GM12873 (cell line): ENCODE measurements at regions not wholly inside any gene's neighbourhood (a gene's known extent, or its start where the extent isn't known, plus 50 kb on each side); places are given as distances from the start of the nearest gene placed in this dataset.

Experiments
- TF ChIP-seq, protein P1 (sequence below): IDR thresholded peaks from 2 replicates; pipeline ENCODE4 v1.5.1; 2012; ENCODE audit warnings: low read depth, mild to moderate bottlenecking, moderate library complexity, low read length, control low read depth; ENCODE audit not compliant: insufficient read depth; ENCODE audit errors: missing control alignments

DNA sequence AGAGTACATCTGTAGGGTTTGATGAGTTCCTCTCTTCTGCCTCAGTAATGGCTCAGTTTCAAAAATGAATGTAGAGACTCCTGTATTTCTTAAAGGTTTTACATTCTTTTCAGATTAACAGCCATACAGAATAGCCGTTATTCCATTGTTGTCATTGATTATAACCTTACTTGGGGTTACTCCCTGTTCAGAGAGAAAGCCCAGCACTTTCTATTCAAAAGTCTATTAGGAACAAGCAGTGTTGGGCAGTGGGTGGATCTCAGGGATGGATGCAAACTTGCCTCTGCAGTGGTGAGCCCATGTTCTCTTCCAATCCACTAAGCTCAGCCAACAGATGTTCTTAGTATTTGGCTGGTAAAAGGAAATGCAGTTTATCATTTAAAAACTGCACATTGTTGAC lies 342.6 kb upstream of the E2F7 start:
- TF ChIP-seq, protein P1, sequence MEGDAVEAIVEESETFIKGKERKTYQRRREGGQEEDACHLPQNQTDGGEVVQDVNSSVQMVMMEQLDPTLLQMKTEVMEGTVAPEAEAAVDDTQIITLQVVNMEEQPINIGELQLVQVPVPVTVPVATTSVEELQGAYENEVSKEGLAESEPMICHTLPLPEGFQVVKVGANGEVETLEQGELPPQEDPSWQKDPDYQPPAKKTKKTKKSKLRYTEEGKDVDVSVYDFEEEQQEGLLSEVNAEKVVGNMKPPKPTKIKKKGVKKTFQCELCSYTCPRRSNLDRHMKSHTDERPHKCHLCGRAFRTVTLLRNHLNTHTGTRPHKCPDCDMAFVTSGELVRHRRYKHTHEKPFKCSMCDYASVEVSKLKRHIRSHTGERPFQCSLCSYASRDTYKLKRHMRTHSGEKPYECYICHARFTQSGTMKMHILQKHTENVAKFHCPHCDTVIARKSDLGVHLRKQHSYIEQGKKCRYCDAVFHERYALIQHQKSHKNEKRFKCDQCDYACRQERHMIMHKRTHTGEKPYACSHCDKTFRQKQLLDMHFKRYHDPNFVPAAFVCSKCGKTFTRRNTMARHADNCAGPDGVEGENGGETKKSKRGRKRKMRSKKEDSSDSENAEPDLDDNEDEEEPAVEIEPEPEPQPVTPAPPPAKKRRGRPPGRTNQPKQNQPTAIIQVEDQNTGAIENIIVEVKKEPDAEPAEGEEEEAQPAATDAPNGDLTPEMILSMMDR = no peak

- TF ChIP-seq, protein P1 = no peak
Measured at GRCh38 chr12:77406219-77406905, 341.0 kb upstream of the E2F7 start.

- TF ChIP-seq, protein P1 = no peak
Measured at GRCh38 chr12:77402716-77403115, 337.3 kb upstream of the E2F7 start.

- TF ChIP-seq, protein P1 = no peak
Measured at GRCh38 chr12:77401770-77402081, 336.4 kb upstream of the E2F7 start.

GRCh38 chr12:77401064-77401769 lies 335.8 kb upstream of the E2F7 start:
- TF ChIP-seq, protein P1 = no peak

GRCh38 chr12:77392467-77393088 lies 327.2 kb upstream of the E2F7 start:
- TF ChIP-seq, protein P1 = no peak

- TF ChIP-seq, protein P1 = no peak
Measured at GRCh38 chr12:77388445-77389265, 323.3 kb upstream of the E2F7 start.
